Fibroblast of lung (primary cell): ENCODE measurements at regions not wholly inside any gene's neighbourhood (a gene's known extent, or its start where the extent isn't known, plus 50 kb on each side); places are given as distances from the start of the nearest gene placed in this dataset.

ENCODE experiments used
- CTCF ChIP-seq, 2 donors: IDR thresholded peaks in 1 of 2; conservative IDR thresholded peaks in 1 of 2; 1 replicate in 1 of 2; 2 replicates in 1 of 2; pipeline ENCODE4 v1.5.1; 2011 to 2012; ENCODE audit warnings: low read length in 2 of 2, control low read depth in 1 of 2, inconsistent platforms in 1 of 2, low read depth in 1 of 2, mild to moderate bottlenecking in 1 of 2
- EZH2 ChIP-seq: IDR thresholded peaks from 2 replicates; pipeline ENCODE4 v1.5.1; 2012; ENCODE audit warnings: low read length, control low read depth, mild to moderate bottlenecking; ENCODE audit errors: missing control alignments

- TF ChIP-seq CTCF (conservative IDR thresholded peaks at IDR 0.05 in 1 of 2, IDR thresholded peaks at IDR 0.05 in 1 of 2; ENCODE audit: low read depth in 1 of 2, low read length in 2 of 2) (no peak), EZH2 (no peak)
Measured at GRCh38 chr5:4639946-4640345, 500.2 kb upstream of the ADAMTS16 start.
